ENCODE measurements at regions not wholly inside any gene's neighbourhood (a gene's known extent, or its start where the extent isn't known, plus 50 kb on each side); places are given as distances from the start of the nearest gene placed in this dataset.

DNA sequence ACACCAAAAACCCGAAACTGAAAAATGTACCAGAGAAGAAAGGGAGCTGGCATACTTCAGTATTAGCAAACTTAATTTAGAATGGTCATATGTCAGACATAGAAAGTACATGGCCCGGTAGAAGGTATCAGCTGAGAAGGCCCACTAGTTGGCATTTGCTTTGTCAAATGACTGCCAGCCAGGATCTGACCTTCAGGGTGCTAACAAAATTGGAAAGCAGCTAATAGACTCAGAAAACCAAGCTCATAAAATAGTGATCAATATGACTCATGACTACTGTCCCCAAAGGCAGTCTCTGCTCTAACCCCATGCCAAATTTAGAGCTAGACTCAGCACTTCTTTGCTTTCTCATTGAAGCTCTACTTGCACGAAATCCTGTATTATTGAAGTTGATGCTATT lies 342.7 kb downstream of the PDGFC start:
- TF ChIP-seq, protein P1, sequence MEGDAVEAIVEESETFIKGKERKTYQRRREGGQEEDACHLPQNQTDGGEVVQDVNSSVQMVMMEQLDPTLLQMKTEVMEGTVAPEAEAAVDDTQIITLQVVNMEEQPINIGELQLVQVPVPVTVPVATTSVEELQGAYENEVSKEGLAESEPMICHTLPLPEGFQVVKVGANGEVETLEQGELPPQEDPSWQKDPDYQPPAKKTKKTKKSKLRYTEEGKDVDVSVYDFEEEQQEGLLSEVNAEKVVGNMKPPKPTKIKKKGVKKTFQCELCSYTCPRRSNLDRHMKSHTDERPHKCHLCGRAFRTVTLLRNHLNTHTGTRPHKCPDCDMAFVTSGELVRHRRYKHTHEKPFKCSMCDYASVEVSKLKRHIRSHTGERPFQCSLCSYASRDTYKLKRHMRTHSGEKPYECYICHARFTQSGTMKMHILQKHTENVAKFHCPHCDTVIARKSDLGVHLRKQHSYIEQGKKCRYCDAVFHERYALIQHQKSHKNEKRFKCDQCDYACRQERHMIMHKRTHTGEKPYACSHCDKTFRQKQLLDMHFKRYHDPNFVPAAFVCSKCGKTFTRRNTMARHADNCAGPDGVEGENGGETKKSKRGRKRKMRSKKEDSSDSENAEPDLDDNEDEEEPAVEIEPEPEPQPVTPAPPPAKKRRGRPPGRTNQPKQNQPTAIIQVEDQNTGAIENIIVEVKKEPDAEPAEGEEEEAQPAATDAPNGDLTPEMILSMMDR (IDR thresholded peaks at IDR 0.05; ENCODE audit: borderline replicate concordance, extremely low read depth, low read length, poor library complexity, severe bottlenecking), result no peak
- no peak for TF ChIP-seq EZH2 (IDR thresholded peaks at IDR 0.05; ENCODE audit: borderline replicate concordance, low read depth, low read length, severe bottlenecking)
